Loucy (cell line): ENCODE measurements at regions not wholly inside any gene's neighbourhood (a gene's known extent, or its start where the extent isn't known, plus 50 kb on each side); places are given as distances from the start of the nearest gene placed in this dataset.

Experiments used
- H2AFZ ChIP-seq: fragments of 200-600 bp; sonication (generic); 2 replicates; pipeline ENCODE4 v1.6.0; 2016; ENCODE audit warnings: antibody characterized with exemption, mild to moderate bottlenecking, low read length, moderate library complexity
- H3F3A ChIP-seq: fragments of 200-600 bp; 2 replicates; pipeline ENCODE4 v1.6.0; 2016; ENCODE audit warnings: antibody characterized with exemption, low read depth, mild to moderate bottlenecking
- H3K27me3 ChIP-seq: fragments of 200-600 bp; sonication (generic); 2 replicates; pipeline ENCODE4 v1.6.1; 2014; ENCODE audit warnings: low read length, mild to moderate bottlenecking; ENCODE audit not compliant: insufficient read depth, poor library complexity, severe bottlenecking
- H3K36me3 ChIP-seq: fragments of 200-600 bp; sonication (generic); 2 replicates; pipeline ENCODE4 v1.6.1; 2016; ENCODE audit warnings: low read length; ENCODE audit not compliant: insufficient read depth
- H3K4me1 ChIP-seq: fragments of 200-600 bp; sonication (generic); 2 replicates; pipeline ENCODE4 v1.5.1; 2014; ENCODE audit warnings: low read length, mild to moderate bottlenecking; ENCODE audit not compliant: insufficient read depth, poor library complexity, severe bottlenecking
- H3K4me2 ChIP-seq: fragments of 200-600 bp; sonication (generic); 2 replicates; pipeline ENCODE4 v1.6.0; 2014; ENCODE audit warnings: antibody characterized with exemption, low read length, low read depth, mild to moderate bottlenecking; ENCODE audit not compliant: poor library complexity, severe bottlenecking
- H3K4me3 ChIP-seq: fragments of 200-600 bp; sonication (generic); 2 replicates; pipeline ENCODE4 v1.5.1; 2014; ENCODE audit warnings: low read length, mild to moderate bottlenecking, mixed read lengths; ENCODE audit not compliant: poor library complexity, severe bottlenecking
- H3K79me2 ChIP-seq: fragments of 200-600 bp; sonication (generic); 2 replicates; pipeline ENCODE4 v1.6.1; 2014; ENCODE audit warnings: low read length; ENCODE audit not compliant: insufficient read depth
- H3K9ac ChIP-seq: fragments of 200-600 bp; sonication (generic); 2 replicates; pipeline ENCODE4 v1.6.0; 2014; ENCODE audit warnings: mild to moderate bottlenecking, low read depth, low read length, moderate library complexity; ENCODE audit not compliant: poor library complexity, severe bottlenecking
- H3K9me2 ChIP-seq: fragments of 200-600 bp; sonication (generic); replicated peaks from 2 replicates; pipeline ENCODE4 v1.6.1; 2016; ENCODE audit warnings: low read depth, low read length, mixed read lengths
- H3K9me3 ChIP-seq: fragments of 200-600 bp; sonication (generic); 2 replicates; pipeline ENCODE4 v1.6.1; 2014; ENCODE audit warnings: mild to moderate bottlenecking, antibody characterized with exemption, low read length, low read depth; ENCODE audit not compliant: insufficient read depth
- H4K20me1 ChIP-seq: fragments of 200-600 bp; sonication (generic); 2 replicates; pipeline ENCODE4 v1.6.0; 2014; ENCODE audit warnings: antibody characterized with exemption, low read length, mild to moderate bottlenecking; ENCODE audit not compliant: insufficient read depth, poor library complexity, severe bottlenecking
- CTCF ChIP-seq: fragments of 200-600 bp; sonication (generic); conservative IDR thresholded peaks from 2 replicates; pipeline ENCODE4 v1.5.1; 2014; ENCODE audit warnings: mild to moderate bottlenecking, antibody characterized with exemption, low read length
- EZH2phosphoT487 ChIP-seq: fragments of 200-600 bp; IDR thresholded peaks from 2 replicates; pipeline ENCODE4 v1.6.1; 2018; ENCODE audit warnings: antibody characterized with exemption, mild to moderate bottlenecking, moderate library complexity, borderline replicate concordance

- no peaks in the 10 kb centered on the region for H3K9me2 ChIP-seq
- H3K27me3 ChIP-seq, result no peaks in the 10 kb centered on the region
- TF ChIP-seq EZH2phosphoT487 (no peak), CTCF (no peak)
- H2AFZ ChIP-seq, result no peak overlapping the region
- H3K36me3 ChIP-seq, result no peaks in the 10 kb centered on the region
- no peak overlapping the region for H3K4me3 ChIP-seq
- no peak overlapping the region for H3K4me2 ChIP-seq
- peaks cover 35% of the 10 kb centered on the region for H3K4me1 ChIP-seq
- H4K20me1 ChIP-seq, result no peaks in the 10 kb centered on the region
- H3K9ac ChIP-seq, result no peak overlapping the region
- H3F3A ChIP-seq, result peaks cover 8% of the 10 kb centered on the region; the same call in 1 of the 2 replicates
- H3K79me2 ChIP-seq, result no peaks in the 10 kb centered on the region
- H3K9me3 ChIP-seq, result no peaks in the 10 kb centered on the region
Observed at GRCh38 chr6:159109391-159109790, 59.8 kb upstream of the FNDC1 start.

DNA sequence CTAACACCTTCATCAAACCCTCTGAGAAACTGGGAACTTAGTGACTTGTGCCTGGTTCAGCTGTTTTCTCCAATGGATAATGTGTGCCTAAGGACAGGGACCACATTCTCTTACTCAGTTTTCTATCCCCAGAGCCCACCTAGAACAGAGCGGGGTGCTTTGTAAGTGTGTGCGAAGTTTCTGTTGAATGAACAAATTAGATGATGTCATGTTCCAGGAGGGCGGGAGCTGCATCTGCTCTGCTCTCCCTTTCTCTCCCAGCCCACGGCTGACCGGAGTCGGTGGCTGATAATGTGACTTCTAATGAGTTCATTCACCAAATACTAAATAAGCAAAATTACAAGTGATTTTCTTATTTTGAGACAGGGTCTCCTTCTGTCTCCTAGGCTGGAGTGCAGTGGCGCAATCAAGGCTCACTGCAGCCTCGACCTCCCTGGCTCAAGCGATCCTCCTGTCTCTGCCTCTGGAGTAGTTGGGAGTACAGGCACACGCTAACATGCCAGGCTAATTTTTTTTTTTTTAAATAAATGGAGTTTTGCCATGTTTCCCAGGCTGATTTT, 60.7 kb upstream of the FNDC1 start:
- Histone ChIP-seq H3F3A (peaks cover 8% of the 10 kb centered on the region; the same call in 1 of the 2 replicates), H3K36me3 (no peaks in the 10 kb centered on the region), H3K9me3 (no peaks in the 10 kb centered on the region), H2AFZ (no peak overlapping the region), H3K9me2 (no peaks in the 10 kb centered on the region), H3K27me3 (no peaks in the 10 kb centered on the region), H3K9ac (no peak overlapping the region), H3K79me2 (no peaks in the 10 kb centered on the region), H4K20me1 (no peaks in the 10 kb centered on the region), H3K4me3 (no peak overlapping the region), H3K4me2 (peak overlapping the region; percentile 93), H3K4me1 (peaks cover 35% of the 10 kb centered on the region)
- TF ChIP-seq CTCF, result no peak
- no peak for TF ChIP-seq EZH2phosphoT487

DNA sequence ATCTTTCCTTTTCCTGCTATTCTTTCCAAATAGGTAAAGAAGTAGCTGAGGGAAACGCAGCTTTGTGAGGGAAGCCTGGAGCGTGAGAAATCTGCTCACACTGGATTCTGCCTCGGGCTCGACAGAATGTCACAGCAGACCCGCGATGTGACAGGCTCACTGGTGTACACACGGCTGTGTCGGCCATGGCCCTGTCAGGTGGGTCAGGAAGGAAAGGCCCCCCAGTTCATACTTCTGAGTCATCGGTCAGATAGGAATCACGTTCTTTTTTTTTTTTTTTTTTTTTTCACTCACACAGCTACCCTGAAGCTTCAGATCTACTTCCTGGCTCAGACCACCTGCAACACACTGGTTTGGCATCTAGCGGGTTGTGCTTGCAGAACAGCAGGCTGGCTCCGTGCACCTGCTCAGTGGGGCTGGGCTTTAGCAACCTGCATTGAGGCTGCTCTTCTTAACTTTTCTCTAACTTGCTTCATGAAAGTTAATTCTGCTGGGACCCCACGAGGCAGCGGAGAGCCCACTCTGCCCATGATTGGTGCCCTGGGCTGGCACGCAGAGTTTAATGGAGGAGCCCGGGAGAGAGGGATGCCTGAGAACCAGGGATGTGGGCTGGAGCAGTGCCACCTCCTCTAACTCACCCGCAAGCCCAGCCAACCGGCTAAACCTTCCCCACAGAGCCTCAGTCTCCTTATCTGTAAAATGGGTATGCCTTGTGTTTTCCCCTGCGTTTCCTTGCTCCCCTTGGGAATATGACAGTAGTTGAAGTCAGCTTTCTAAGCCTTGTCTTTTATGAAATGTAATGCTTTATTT, 61.5 kb upstream of the FNDC1 start:
- Histone ChIP-seq H3K36me3 (no peaks in the 10 kb centered on the region), H3K9me2 (no peaks in the 10 kb centered on the region), H3K4me3 (peak overlapping the region; percentile 74), H3F3A (peaks cover 8% of the 10 kb centered on the region; the same call in 1 of the 2 replicates), H4K20me1 (no peaks in the 10 kb centered on the region), H3K4me1 (peaks cover 35% of the 10 kb centered on the region), H3K9me3 (no peaks in the 10 kb centered on the region), H3K79me2 (no peaks in the 10 kb centered on the region), H3K9ac (peak overlapping the region; percentile 80), H3K4me2 (peak overlapping the region; percentile 93), H3K27me3 (no peaks in the 10 kb centered on the region), H2AFZ (peak overlapping the region; percentile 69)
- no peak for TF ChIP-seq CTCF
- TF ChIP-seq EZH2phosphoT487, result no peak
